ENCODE measurements at regions not wholly inside any gene's neighbourhood (a gene's known extent, or its start where the extent isn't known, plus 50 kb on each side); places are given as distances from the start of the nearest gene placed in this dataset.
"Not testable (repeated sequence)": the region's sequence is repeated elsewhere in the genome, so short reads cannot be mapped to it uniquely, and the experiment has no call there.

DNA sequence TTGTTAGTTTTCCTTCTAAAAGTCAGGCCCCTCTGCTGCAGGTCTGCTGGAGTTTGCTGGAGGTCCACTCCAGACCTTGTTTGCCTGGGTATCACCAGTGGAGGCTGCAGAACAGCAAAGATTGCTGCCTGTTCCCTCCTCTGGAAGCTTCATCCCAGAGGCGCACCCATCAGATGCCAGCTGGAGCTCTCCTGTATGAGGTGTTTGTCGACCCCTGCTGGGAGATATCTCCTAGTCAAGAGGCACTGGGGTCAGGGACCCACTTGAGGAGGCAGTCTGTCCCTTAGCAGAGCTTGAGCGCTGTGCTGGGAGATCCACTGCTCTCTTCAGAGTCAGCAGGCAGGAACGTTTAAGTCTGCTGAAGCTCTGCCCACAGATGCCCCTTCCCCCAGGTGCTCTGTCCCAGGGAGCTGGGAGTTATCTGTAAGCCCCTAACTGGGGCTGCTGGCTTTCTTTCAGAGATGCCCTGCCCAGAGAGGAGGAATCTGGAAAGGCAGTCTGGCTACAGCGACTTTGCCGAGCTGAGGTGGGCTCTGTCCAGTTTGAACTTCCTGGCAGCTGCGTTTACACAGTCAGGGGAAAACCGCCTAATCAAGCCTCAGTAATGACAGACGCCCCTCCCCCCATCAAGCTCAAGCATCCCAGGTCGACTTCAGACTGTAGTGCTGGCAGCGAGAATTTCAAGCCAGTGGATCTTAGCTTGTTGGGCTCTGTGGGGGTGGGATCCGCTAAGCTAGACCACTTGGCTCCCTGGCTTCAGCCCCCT lies 49.9 kb upstream of the PGBD5 start:
- TF ChIP-seq, protein P1, sequence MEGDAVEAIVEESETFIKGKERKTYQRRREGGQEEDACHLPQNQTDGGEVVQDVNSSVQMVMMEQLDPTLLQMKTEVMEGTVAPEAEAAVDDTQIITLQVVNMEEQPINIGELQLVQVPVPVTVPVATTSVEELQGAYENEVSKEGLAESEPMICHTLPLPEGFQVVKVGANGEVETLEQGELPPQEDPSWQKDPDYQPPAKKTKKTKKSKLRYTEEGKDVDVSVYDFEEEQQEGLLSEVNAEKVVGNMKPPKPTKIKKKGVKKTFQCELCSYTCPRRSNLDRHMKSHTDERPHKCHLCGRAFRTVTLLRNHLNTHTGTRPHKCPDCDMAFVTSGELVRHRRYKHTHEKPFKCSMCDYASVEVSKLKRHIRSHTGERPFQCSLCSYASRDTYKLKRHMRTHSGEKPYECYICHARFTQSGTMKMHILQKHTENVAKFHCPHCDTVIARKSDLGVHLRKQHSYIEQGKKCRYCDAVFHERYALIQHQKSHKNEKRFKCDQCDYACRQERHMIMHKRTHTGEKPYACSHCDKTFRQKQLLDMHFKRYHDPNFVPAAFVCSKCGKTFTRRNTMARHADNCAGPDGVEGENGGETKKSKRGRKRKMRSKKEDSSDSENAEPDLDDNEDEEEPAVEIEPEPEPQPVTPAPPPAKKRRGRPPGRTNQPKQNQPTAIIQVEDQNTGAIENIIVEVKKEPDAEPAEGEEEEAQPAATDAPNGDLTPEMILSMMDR (IDR thresholded peaks at IDR 0.05 in 4 of 5, conservative IDR thresholded peaks at IDR 0.05 in 1 of 5) = not testable (repeated sequence)
- not testable (repeated sequence) for TF ChIP-seq POLR2A (IDR thresholded peaks at IDR 0.05)

Measured in gastrocnemius medialis (tissue), 4 donors.